Fibroblast of the aortic adventitia (primary cell): ENCODE measurements at regions not wholly inside any gene's neighbourhood (a gene's known extent, or its start where the extent isn't known, plus 50 kb on each side); places are given as distances from the start of the nearest gene placed in this dataset.
"Not testable (repeated sequence)": the region's sequence is repeated elsewhere in the genome, so short reads cannot be mapped to it uniquely, and the experiment has no call there.

Source experiments
- DNase-seq: peaks from one replicate; pipeline ENCODE4 v3.0.0-alpha.2; 2010; ENCODE audit warnings: low read depth
- H3K4me3 ChIP-seq: 2 replicates; pipeline ENCODE4 v1.5.1; 2011; ENCODE audit warnings: low read depth, mild to moderate bottlenecking, control low read depth, low read length, moderate library complexity
- TF ChIP-seq, protein P1 (sequence below): IDR thresholded peaks from 2 replicates; pipeline ENCODE4 v1.5.1; 2011; ENCODE audit warnings: mild to moderate bottlenecking, low read length, control low read depth, inconsistent platforms; ENCODE audit not compliant: insufficient read depth

DNA sequence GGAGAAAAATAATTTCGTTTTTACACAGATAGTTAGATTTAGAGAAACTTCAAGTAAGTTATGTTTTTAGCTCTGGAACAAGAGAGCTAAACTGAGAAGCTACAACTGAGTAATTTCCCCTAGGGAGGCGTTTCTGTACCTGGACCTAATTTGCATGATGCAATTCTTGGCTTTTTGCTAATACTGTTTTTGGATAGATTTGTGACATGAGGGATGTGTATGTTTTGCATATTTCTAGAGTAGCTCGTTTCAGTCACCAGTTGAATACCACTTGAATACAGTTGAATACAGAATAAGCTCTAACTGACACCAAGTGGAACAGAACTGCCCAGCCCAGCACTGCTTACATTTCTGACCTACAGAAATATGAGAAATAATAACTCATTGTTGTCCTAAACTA, 1227.9 kb upstream of the SPRY2 start:
- TF ChIP-seq, protein P1, sequence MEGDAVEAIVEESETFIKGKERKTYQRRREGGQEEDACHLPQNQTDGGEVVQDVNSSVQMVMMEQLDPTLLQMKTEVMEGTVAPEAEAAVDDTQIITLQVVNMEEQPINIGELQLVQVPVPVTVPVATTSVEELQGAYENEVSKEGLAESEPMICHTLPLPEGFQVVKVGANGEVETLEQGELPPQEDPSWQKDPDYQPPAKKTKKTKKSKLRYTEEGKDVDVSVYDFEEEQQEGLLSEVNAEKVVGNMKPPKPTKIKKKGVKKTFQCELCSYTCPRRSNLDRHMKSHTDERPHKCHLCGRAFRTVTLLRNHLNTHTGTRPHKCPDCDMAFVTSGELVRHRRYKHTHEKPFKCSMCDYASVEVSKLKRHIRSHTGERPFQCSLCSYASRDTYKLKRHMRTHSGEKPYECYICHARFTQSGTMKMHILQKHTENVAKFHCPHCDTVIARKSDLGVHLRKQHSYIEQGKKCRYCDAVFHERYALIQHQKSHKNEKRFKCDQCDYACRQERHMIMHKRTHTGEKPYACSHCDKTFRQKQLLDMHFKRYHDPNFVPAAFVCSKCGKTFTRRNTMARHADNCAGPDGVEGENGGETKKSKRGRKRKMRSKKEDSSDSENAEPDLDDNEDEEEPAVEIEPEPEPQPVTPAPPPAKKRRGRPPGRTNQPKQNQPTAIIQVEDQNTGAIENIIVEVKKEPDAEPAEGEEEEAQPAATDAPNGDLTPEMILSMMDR = no peak
- H3K4me3 ChIP-seq = no peak overlapping the region
- no peak for DNase-seq

DNA sequence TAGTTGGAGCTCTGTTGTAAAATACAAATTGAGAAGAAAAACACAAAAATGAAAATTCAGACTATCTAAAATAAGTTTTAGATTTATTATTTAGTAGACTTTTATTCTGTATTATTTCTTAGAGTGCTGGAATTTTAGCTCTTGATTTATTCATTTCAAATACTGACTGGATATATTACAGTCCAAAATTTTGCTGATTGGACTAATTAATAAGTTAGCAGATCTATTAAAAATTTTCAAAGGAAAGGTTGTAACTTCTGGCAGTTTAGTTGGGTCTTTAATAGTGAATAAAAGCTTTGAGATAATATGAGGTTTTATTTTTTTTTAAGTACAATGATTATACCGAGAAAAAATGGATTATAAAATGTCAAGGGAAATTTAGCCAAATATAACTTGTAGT, 1224.9 kb upstream of the SPRY2 start:
- no peak overlapping the region for H3K4me3 ChIP-seq
- no peak for DNase-seq
- TF ChIP-seq, protein P1 = no peak

DNA sequence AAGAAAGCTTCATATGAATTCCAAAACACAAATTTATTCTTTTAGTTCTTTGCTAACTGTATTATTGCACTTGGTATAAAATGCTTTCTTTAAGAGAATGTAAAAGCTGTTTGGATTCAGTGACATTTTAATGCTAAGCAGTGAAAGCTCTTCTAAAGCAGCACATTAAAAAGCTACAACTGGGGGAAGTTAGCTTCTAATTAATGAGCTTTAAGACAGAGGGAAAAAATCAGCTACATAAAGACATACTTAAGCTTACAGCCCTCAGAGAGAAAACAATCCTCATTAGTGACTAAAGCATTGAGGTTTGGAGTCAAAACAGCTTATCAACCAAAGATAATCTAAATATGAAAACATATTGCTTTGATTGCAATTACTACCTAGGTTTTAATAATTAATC, 1222.2 kb upstream of the SPRY2 start:
- no peak for DNase-seq
- TF ChIP-seq, protein P1 = no peak
- no peak overlapping the region for H3K4me3 ChIP-seq

DNA sequence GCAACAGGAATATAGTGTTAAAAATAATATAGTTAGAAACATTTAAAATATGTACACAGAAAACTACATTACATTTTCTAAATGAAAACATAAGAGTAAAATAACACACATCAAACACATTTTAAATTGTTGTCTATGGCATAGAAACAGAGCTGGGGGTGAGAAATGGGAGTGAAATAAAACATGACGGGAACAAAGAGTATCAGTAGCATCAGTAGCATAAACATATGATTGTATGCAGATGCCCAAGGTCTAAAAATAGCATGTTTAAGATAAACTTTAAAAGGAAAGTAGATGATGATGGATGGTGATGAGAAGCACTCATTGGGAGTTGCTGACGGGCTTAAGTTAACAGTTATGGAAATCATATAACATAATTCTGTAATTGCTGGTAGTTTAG, 1221.7 kb upstream of the SPRY2 start:
- TF ChIP-seq, protein P1 = no peak
- DNase-seq = no peak
- H3K4me3 ChIP-seq = no peak overlapping the region

DNA sequence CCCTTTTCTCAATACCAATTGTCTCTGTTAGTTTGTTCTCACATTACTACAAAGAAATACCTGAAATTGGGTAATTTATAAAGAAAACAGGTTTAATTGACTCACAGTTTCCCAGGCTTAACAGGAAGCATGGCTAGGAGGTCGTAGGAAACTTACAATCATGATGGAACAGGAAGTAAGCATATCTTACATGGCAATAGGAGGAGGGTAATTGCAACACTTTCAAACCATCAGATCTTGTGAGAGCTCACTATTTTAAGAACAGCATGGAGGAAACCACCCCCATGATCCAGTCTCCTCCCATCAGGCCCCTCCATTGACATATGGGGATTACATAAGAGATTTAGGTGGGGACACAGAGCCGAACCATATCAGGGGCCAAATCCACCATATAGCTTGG, 1210.1 kb upstream of the SPRY2 start:
- H3K4me3 ChIP-seq = no peak overlapping the region
- TF ChIP-seq, protein P1 = no peak
- no peak for DNase-seq

DNA sequence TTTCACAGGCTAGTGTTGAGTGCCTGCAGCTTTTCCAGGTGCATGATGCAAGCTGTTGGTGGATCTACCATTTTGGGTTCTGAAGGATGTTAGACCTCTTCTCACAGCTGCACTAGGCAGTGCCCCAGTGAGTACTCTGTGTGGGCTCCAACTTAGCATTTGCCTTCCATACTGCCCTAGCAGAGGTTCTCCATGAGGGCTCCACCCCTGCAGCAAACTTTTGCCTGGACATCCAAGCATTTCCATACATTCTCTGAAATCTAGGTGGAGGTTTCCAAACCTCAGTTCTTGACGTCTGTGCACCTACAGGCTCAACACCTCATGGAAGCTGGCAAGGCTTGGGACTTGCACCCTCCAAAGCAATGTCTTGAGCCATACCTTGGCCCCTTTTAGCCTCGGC, 1205.4 kb upstream of the SPRY2 start:
- H3K4me3 ChIP-seq, DNase-seq: not testable (repeated sequence)

DNA sequence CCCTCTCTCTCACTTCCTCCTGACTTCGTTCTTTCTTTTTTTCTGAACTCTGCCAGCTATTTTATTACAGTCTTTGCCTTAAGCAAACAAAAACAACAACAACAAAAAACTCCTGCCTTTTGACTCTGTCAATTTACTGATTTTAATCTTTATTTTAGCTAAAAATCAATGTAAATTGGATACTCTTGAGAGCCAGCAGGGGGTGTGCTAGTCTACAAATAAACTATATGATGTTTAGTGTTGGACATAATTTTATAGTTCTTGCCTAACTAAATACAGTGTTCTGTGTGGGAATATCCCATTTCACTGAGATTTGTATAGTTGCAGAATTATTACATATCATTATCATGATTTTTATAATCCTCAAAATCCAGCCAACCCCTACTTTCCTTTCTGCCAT, 1199.9 kb upstream of the SPRY2 start:
- DNase-seq = no peak
- H3K4me3 ChIP-seq = no peak overlapping the region
- TF ChIP-seq, protein P1 = no peak

DNA sequence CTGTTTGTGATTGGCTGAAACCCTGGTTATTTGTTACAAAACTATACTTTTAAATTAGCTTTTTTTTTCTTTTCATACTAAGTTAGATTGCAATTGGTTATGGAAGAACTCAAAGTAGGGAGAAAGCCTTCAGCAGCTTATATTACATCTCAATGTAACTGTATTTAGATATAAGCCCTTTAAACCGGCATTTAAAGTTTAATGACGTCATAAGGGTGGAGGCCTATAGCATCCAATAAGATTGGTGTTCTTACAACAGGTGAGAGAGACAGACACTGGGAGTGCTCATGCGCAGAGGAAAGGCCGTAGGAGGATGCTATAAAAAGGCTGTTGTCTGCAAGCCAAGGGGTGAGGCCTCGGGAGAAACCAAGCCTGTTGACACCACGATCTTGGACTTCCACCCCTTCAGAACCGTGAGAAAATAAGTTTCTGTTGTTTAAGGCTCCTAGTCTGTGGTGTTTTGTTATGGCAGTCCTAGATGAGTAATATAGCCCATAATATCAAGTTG, 1198.8 kb upstream of the SPRY2 start:
- H3K4me3 ChIP-seq = no peak overlapping the region
- DNase-seq = no peak
- TF ChIP-seq, protein P1 = no peak
